H1 (cell line): ENCODE measurements at regions not wholly inside any gene's neighbourhood (a gene's known extent, or its start where the extent isn't known, plus 50 kb on each side); places are given as distances from the start of the nearest gene placed in this dataset.

Source experiments
- SIN3A ChIP-seq, 2 experiments: IDR thresholded peaks in 1 of 2; conservative IDR thresholded peaks in 1 of 2; 2 replicates each; pipeline ENCODE4 v1.6.1; 2011 to 2012; ENCODE audit warnings: low read length in 2 of 2, improper control_type of control experiment in 1 of 2, low read depth in 1 of 2, mild to moderate bottlenecking in 1 of 2

DNA sequence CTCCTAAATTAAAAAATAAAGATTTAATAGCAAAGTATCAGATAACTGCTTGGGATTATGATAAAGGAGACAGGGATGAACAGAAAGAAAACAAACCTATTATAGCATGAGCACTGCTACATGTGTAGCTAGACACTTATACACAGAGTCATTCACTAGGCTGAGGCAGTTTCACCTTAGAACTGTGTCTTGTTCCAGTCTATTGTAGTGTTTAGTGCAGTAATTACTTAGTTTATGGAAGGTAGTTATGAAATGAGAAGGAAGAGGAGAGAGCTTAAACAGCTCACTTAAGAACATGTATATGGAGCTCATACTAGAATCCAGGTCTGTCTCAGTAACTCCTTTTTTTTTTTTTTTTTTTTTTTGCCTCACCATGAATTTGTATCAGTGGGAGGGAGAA, 441.4 kb downstream of the PDCD6IP start (continued):
- no peak for TF ChIP-seq SIN3A (conservative IDR thresholded peaks at IDR 0.05 in 1 of 2, IDR thresholded peaks at IDR 0.05 in 1 of 2; ENCODE audit: low read depth in 1 of 2, low read length in 2 of 2)
